ENCODE measurements at regions not wholly inside any gene's neighbourhood (a gene's known extent, or its start where the extent isn't known, plus 50 kb on each side); places are given as distances from the start of the nearest gene placed in this dataset.

GRCh38 chr6:163772701-163773100 lies 358.2 kb downstream of the QKI start:
- TF ChIP-seq MTA3 (CRISPR knock-in tag; IDR thresholded peaks at IDR 0.05) (no peak), ZFP36 (IDR thresholded peaks at IDR 0.05; ENCODE audit: borderline replicate concordance, low read depth, low read length, partially characterized antibody) (no peak), RNF2 (conservative IDR thresholded peaks at IDR 0.05; ENCODE audit: low read depth) (no peak), CTCF (CRISPR knock-in tag; IDR thresholded peaks at IDR 0.05) (no peak), HDAC2 (CRISPR knock-in tag; IDR thresholded peaks at IDR 0.05) (no peak), ZNF530 (CRISPR knock-in tag; IDR thresholded peaks at IDR 0.05; ENCODE audit: low read depth) (no peak), EZH2 (conservative IDR thresholded peaks at IDR 0.05; ENCODE audit: low read depth, low read length) (no peak), ZNF563 (CRISPR knock-in tag; IDR thresholded peaks at IDR 0.05) (no peak)

Measured in HepG2 (cell line).